Naive thymus-derived CD4-positive, alpha-beta T cell (primary cell): ENCODE measurements at regions not wholly inside any gene's neighbourhood (a gene's known extent, or its start where the extent isn't known, plus 50 kb on each side); places are given as distances from the start of the nearest gene placed in this dataset.

Experiments used
- ATAC-seq: fragments of 150-1000 bp; cut with Tn5 transposase; 2 replicates; pipeline ENCODE4 v1.10.0; 2021; ENCODE audit warnings: mild to moderate bottlenecking, moderate library complexity
- CTCF ChIA-PET: fragments of 350-600 bp; sonication (Branson Sonifier 250); formaldehyde crosslinking; loops from one replicate; lab custom pipeline; 2021; ENCODE audit warnings: antibody characterized with exemption; lab: Charles Lee
- POLR2A ChIA-PET: fragments of 350-600 bp; sonication (Branson Sonifier 250); formaldehyde crosslinking; loops from one replicate; lab custom pipeline; 2021; ENCODE audit warnings: antibody characterized with exemption, inconsistent platforms; lab: Charles Lee
- DNase-seq, 9 donors: peaks; one replicate each; pipeline versions ENCODE4 v3.0.0 to v3.0.0-alpha.2; 2020 to 2022; ENCODE audit warnings: mixed read lengths in 1 of 9
- H3K27ac ChIP-seq: one replicate; pipeline ENCODE4 v1.7.0; 2013; ENCODE audit warnings: mild to moderate bottlenecking, low read depth, low read length, moderate library complexity
- H3K27me3 ChIP-seq, 2 donors: one replicate each; pipeline ENCODE4 v1.7.0; 2013; ENCODE audit warnings: low read length in 2 of 2, mild to moderate bottlenecking in 2 of 2, moderate library complexity in 2 of 2; ENCODE audit not compliant: control insufficient read depth in 2 of 2, insufficient read depth in 2 of 2
- H3K36me3 ChIP-seq, 3 experiments: 1 replicate in 2 of 3; 2 replicates in 1 of 3; pipeline ENCODE4 v1.7.0; 2013; ENCODE audit warnings: low read length in 3 of 3, mild to moderate bottlenecking in 3 of 3, moderate library complexity in 1 of 3; ENCODE audit not compliant: insufficient read depth in 3 of 3, control insufficient read depth in 2 of 3
- H3K4me1 ChIP-seq, 2 donors: one replicate each; pipeline ENCODE4 v1.7.0; 2013; ENCODE audit warnings: low read length in 2 of 2, mild to moderate bottlenecking in 2 of 2, moderate library complexity in 1 of 2; ENCODE audit not compliant: control insufficient read depth in 2 of 2, insufficient read depth in 2 of 2
- H3K4me3 ChIP-seq: 2 replicates; pipeline ENCODE4 v1.7.0; 2013; ENCODE audit warnings: mild to moderate bottlenecking, low read length
- H3K9me3 ChIP-seq, 3 experiments: 1 replicate in 2 of 3; 2 replicates in 1 of 3; pipeline ENCODE4 v1.7.0; 2013; ENCODE audit warnings: low read length in 3 of 3; ENCODE audit not compliant: control insufficient read depth in 2 of 3
- H3K27ac Mint-ChIP-seq, 9 donors: one replicate each; pipeline ENCODE4 v1.8.0; 2020 to 2022; ENCODE audit warnings: mixed read lengths in 9 of 9, mild to moderate bottlenecking in 8 of 9, moderate library complexity in 5 of 9, inconsistent platforms in 2 of 9
- H3K27me3 Mint-ChIP-seq, 5 donors: one replicate each; pipeline ENCODE4 v1.8.0; 2021 to 2022; ENCODE audit warnings: mixed read lengths in 5 of 5, mild to moderate bottlenecking in 1 of 5
- H3K36me3 Mint-ChIP-seq, 5 donors: one replicate each; pipeline ENCODE4 v1.8.0; 2020 to 2022; ENCODE audit warnings: mixed read lengths in 5 of 5, mild to moderate bottlenecking in 3 of 5, inconsistent platforms in 1 of 5
- H3K4me1 Mint-ChIP-seq, 7 donors: one replicate each; pipeline ENCODE4 v1.8.0; 2020 to 2022; ENCODE audit warnings: mixed read lengths in 7 of 7, mild to moderate bottlenecking in 3 of 7, inconsistent platforms in 1 of 7
- H3K4me3 Mint-ChIP-seq, 10 donors: one replicate each; pipeline ENCODE4 v1.8.0; 2020 to 2022; ENCODE audit warnings: mild to moderate bottlenecking in 10 of 10, mixed read lengths in 10 of 10, moderate library complexity in 6 of 10, inconsistent platforms in 2 of 10
- H3K9me3 Mint-ChIP-seq, 11 donors: one replicate each; pipeline ENCODE4 v1.8.0; 2020 to 2022; ENCODE audit warnings: mixed read lengths in 11 of 11, mild to moderate bottlenecking in 4 of 11, inconsistent platforms in 1 of 11, moderate library complexity in 1 of 11
- intact Hi-C, 2 donors: fragments of 100-400 bp; cut with micrococcal nuclease; formaldehyde crosslinking; loops; one replicate each; pipeline ENCODE4 v1.15.1; 2023

DNA sequence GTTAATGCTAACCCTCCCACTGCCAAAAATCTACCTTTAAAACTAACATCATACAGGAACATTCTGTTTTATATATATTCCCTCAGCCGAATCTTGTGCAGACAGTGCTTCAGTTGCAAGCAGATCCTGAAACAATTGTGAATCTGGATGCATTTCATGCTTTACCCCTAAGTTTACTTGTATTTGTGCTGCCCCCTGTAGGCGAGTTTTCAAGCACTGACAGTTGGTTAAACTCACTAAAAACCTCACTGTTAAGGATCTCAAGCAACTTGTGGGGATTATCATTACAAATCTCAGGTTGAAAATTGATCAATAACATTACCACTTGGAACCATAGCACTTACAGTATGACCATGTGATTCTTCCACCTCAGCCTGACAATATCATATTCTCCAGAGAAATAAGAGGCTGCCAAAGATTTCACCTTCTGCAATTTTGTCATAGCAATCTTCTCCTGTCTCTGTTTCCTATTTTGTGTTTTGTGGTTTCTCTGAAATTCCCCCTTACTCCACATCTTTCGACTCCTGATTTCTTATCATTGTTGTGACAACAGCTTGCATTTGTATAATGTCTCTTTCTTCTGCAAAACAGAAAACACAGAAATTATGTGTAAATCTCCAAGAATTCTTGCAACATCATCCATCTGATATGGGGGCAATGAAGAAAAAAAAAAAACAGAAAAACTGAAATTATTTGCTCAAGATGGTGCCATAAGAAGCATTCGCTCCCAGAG lies 354.6 kb upstream of the SETBP1 start:
- Mint-ChIP-seq H3K4me3 (no peak overlapping the region), H3K36me3 (peaks cover 0 to 5% (median 0%) of the 10 kb centered on the region in 5 donors), H3K27ac (no peak overlapping the region), H3K27me3 (no peaks in the 10 kb centered on the region), H3K9me3 (peaks cover 0 to 9% (median 1%) of the 10 kb centered on the region in 11 donors), H3K4me1 (no peaks in the 10 kb centered on the region)
- CTCF ChIA-PET = no interaction called here
- Histone ChIP-seq H3K27ac (no peak overlapping the region), H3K9me3 (no peaks in the 10 kb centered on the region), H3K36me3 (no peaks in the 10 kb centered on the region), H3K4me1 (no peaks in the 10 kb centered on the region), H3K4me3 (no peak overlapping the region), H3K27me3 (no peaks in the 10 kb centered on the region)
- DNase-seq (no peak), ATAC-seq (no peak)
- intact Hi-C loops = no loop called here
- POLR2A ChIA-PET = no interaction called here

- Mint-ChIP-seq H3K9me3 (peaks cover 0 to 42% (median 8%) of the 10 kb centered on the region in 11 donors), H3K27me3 (no peaks in the 10 kb centered on the region), H3K4me1 (no peaks in the 10 kb centered on the region), H3K36me3 (no peaks in the 10 kb centered on the region), H3K27ac (no peak overlapping the region), H3K4me3 (no peak overlapping the region)
- ChIA-PET POLR2A (no interaction called here), CTCF (no interaction called here)
- H3K4me3 ChIP-seq = no peak overlapping the region
- H3K36me3 ChIP-seq = no peaks in the 10 kb centered on the region
- no peaks in the 10 kb centered on the region for H3K9me3 ChIP-seq
- intact Hi-C loops = no loop called here
- DNase-seq (no peak), ATAC-seq (no peak)
- no peak overlapping the region for H3K27ac ChIP-seq
- no peaks in the 10 kb centered on the region for H3K27me3 ChIP-seq
- H3K4me1 ChIP-seq = no peaks in the 10 kb centered on the region
These were observed 348.8 kb upstream of the SETBP1 start for GRCh38 chr18:44331656-44332570.

DNA sequence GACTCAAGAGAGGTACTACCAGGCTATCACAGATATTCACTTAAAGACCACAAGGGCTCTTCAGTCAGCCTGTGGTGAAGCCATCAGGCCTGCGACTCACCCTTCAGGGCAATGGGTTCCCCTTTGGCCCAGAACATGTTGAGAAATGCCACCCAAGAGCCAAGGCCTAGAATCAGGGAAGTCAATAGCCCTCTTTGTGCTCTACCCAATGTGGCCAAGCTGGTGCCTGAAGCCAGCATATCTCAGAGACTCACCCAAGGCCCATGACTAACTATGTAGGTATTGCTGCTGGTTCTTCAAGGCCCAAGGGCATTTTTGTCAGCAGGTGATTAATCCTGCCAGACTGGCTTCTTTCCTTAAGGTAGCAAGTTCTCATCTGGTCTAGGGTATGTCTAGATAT lies 338.9 kb upstream of the SETBP1 start:
- peaks cover 0 to 8% (median 0%) of the 10 kb centered on the region in 5 donors for H3K36me3 Mint-ChIP-seq
- no peaks in the 10 kb centered on the region for H3K27me3 Mint-ChIP-seq
- no peak overlapping the region for H3K4me3 ChIP-seq
- H3K27ac Mint-ChIP-seq = no peak overlapping the region
- DNase-seq (no peak), ATAC-seq (no peak)
- no peaks in the 10 kb centered on the region for H3K36me3 ChIP-seq
- H3K4me1 ChIP-seq = no peaks in the 10 kb centered on the region
- POLR2A ChIA-PET = no interaction called here
- CTCF ChIA-PET = no interaction called here
- no peak overlapping the region for H3K4me3 Mint-ChIP-seq
- H3K9me3 ChIP-seq = no peaks in the 10 kb centered on the region
- intact Hi-C loops = no loop called here
- peaks cover 6 to 43% (median 17%) of the 10 kb centered on the region in 11 donors for H3K9me3 Mint-ChIP-seq
- H3K4me1 Mint-ChIP-seq = no peaks in the 10 kb centered on the region
- no peak overlapping the region for H3K27ac ChIP-seq
- no peaks in the 10 kb centered on the region for H3K27me3 ChIP-seq

GRCh38 chr18:44342162-44342561 lies 338.5 kb upstream of the SETBP1 start:
- no peak overlapping the region for H3K27ac Mint-ChIP-seq

DNA sequence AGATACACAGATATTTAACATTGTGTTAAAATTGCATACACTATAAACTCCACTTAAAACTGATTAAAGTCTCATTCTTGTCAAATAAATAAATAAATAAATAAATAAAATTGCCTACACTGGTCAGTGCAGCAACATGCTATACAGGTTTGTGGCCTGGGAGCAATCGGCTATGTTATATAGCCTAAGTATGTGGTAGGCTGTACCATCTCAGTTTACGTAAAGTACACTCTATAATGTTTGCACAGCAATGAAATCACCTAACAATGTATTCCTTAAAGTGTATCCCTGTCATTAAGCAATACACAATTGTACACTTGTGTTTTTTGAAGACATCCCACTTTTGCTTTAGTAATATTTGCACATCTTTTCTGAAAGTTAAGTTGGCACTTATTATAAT lies 337.7 kb upstream of the SETBP1 start:
- no peak overlapping the region for H3K27ac ChIP-seq
- no peaks in the 10 kb centered on the region for H3K9me3 ChIP-seq
- no peaks in the 10 kb centered on the region for H3K4me1 Mint-ChIP-seq
- H3K4me3 Mint-ChIP-seq = no peak overlapping the region
- H3K4me3 ChIP-seq = no peak overlapping the region
- H3K27ac Mint-ChIP-seq = no peak overlapping the region
- no peaks in the 10 kb centered on the region for H3K27me3 ChIP-seq
- H3K36me3 Mint-ChIP-seq = peaks cover 0 to 8% (median 0%) of the 10 kb centered on the region in 5 donors
- no peaks in the 10 kb centered on the region for H3K4me1 ChIP-seq
- intact Hi-C loops = no loop called here
- ATAC-seq (no peak), DNase-seq (no peak)
- ChIA-PET CTCF (no interaction called here), POLR2A (no interaction called here)
- H3K36me3 ChIP-seq = no peaks in the 10 kb centered on the region
- no peaks in the 10 kb centered on the region for H3K27me3 Mint-ChIP-seq
- peaks cover 6 to 35% (median 13%) of the 10 kb centered on the region in 11 donors for H3K9me3 Mint-ChIP-seq

More at GRCh38 chr18:44342162-44342561, 338.5 kb upstream of the SETBP1 start:
- ATAC-seq = no peak
- Mint-ChIP-seq H3K4me3 (no peak overlapping the region), H3K27me3 (no peaks in the 10 kb centered on the region), H3K36me3 (peaks cover 0 to 8% (median 0%) of the 10 kb centered on the region in 5 donors), H3K4me1 (no peaks in the 10 kb centered on the region), H3K9me3 (peaks cover 6 to 40% (median 17%) of the 10 kb centered on the region in 11 donors)
- Histone ChIP-seq H3K27me3 (no peaks in the 10 kb centered on the region), H3K27ac (no peak overlapping the region), H3K4me1 (no peaks in the 10 kb centered on the region), H3K4me3 (no peak overlapping the region), H3K9me3 (no peaks in the 10 kb centered on the region), H3K36me3 (no peaks in the 10 kb centered on the region)
- ChIA-PET CTCF (no interaction called here), POLR2A (no interaction called here)
- intact Hi-C loops = no loop called here
- no peak for DNase-seq

GRCh38 chr18:44343570-44343969 lies 337.1 kb upstream of the SETBP1 start:
- Mint-ChIP-seq H3K36me3 (peaks cover 0 to 8% (median 0%) of the 10 kb centered on the region in 5 donors), H3K4me3 (no peak overlapping the region), H3K4me1 (no peaks in the 10 kb centered on the region), H3K9me3 (peaks cover 6 to 29% (median 12%) of the 10 kb centered on the region in 11 donors), H3K27ac (no peak overlapping the region), H3K27me3 (no peaks in the 10 kb centered on the region)
- no peak overlapping the region for H3K4me3 ChIP-seq
- no peaks in the 10 kb centered on the region for H3K4me1 ChIP-seq
- ChIA-PET POLR2A (no interaction called here), CTCF (no interaction called here)
- DNase-seq (no peak), ATAC-seq (no peak)
- H3K36me3 ChIP-seq = no peaks in the 10 kb centered on the region
- H3K27me3 ChIP-seq = no peaks in the 10 kb centered on the region
- no peaks in the 10 kb centered on the region for H3K9me3 ChIP-seq
- intact Hi-C loops = no loop called here
- H3K27ac ChIP-seq = no peak overlapping the region
